ENCODE measurements at regions not wholly inside any gene's neighbourhood (a gene's known extent, or its start where the extent isn't known, plus 50 kb on each side); places are given as distances from the start of the nearest gene placed in this dataset.

GRCh38 chr14:42676636-42677035 lies 1070.0 kb downstream of the LRFN5 start:
- ATAC-seq (ENCODE audit: insufficient read depth, low read depth) (no peak), DNase-seq (no peak)
- no peaks in the 10 kb centered on the region for H3K36me3 ChIP-seq (ENCODE audit: insufficient read depth, low read length)
- H3K9me3 ChIP-seq (ENCODE audit: insufficient read depth, low read length, severe bottlenecking): no peaks in the 10 kb centered on the region
- no peaks in the 10 kb centered on the region for H3K79me2 ChIP-seq (ENCODE audit: insufficient read depth, low read length)
- H4K20me1 ChIP-seq (ENCODE audit: insufficient read depth, low read length): no peaks in the 10 kb centered on the region
- no peak overlapping the region for H2AFZ ChIP-seq (ENCODE audit: low read depth, low read length)
- H3K4me3 ChIP-seq (ENCODE audit: low read depth in 1 of 2, low read length in 2 of 2): no peak overlapping the region
- no peak overlapping the region for H3K4me2 ChIP-seq (ENCODE audit: insufficient read depth, low read length)
- H3K27ac ChIP-seq (ENCODE audit: low read length): no peak overlapping the region
- TF ChIP-seq EZH2 (IDR thresholded peaks at IDR 0.05; ENCODE audit: borderline replicate concordance, low read depth, low read length, severe bottlenecking) (no peak), CTCF (IDR thresholded peaks at IDR 0.05; ENCODE audit: borderline replicate concordance, extremely low read depth, low read length, poor library complexity, severe bottlenecking) (no peak)
- no peaks in the 10 kb centered on the region for H3K27me3 ChIP-seq (ENCODE audit: insufficient read depth, low read length, poor library complexity)
- no peaks in the 10 kb centered on the region for H3K4me1 ChIP-seq (ENCODE audit: insufficient read depth, low read length)
- no peak overlapping the region for H3K9ac ChIP-seq (ENCODE audit: low read depth, low read length)

- Histone ChIP-seq H4K20me1 (ENCODE audit: insufficient read depth, low read length) (no peaks in the 10 kb centered on the region), H3K36me3 (ENCODE audit: insufficient read depth, low read length) (no peaks in the 10 kb centered on the region), H3K4me1 (ENCODE audit: insufficient read depth, low read length) (no peaks in the 10 kb centered on the region), H3K4me3 (ENCODE audit: low read depth in 1 of 2, low read length in 2 of 2) (no peak overlapping the region), H3K4me2 (ENCODE audit: insufficient read depth, low read length) (no peak overlapping the region), H3K79me2 (ENCODE audit: insufficient read depth, low read length) (no peaks in the 10 kb centered on the region), H3K27me3 (ENCODE audit: insufficient read depth, low read length, poor library complexity) (no peaks in the 10 kb centered on the region), H3K27ac (ENCODE audit: low read length) (no peak overlapping the region), H2AFZ (ENCODE audit: low read depth, low read length) (no peak overlapping the region), H3K9me3 (ENCODE audit: insufficient read depth, low read length, severe bottlenecking) (no peaks in the 10 kb centered on the region), H3K9ac (ENCODE audit: low read depth, low read length) (no peak overlapping the region)
- no peak for DNase-seq
- ATAC-seq (ENCODE audit: insufficient read depth, low read depth): no peak
- TF ChIP-seq EZH2 (IDR thresholded peaks at IDR 0.05; ENCODE audit: borderline replicate concordance, low read depth, low read length, severe bottlenecking) (no peak), CTCF (IDR thresholded peaks at IDR 0.05; ENCODE audit: borderline replicate concordance, extremely low read depth, low read length, poor library complexity, severe bottlenecking) (no peak)
Measured at GRCh38 chr14:42673963-42674362, 1067.3 kb downstream of the LRFN5 start.

- Histone ChIP-seq H3K36me3 (ENCODE audit: insufficient read depth, low read length) (no peaks in the 10 kb centered on the region), H3K27ac (ENCODE audit: low read length) (no peak overlapping the region), H3K9ac (ENCODE audit: low read depth, low read length) (no peak overlapping the region), H4K20me1 (ENCODE audit: insufficient read depth, low read length) (no peaks in the 10 kb centered on the region), H3K27me3 (ENCODE audit: insufficient read depth, low read length, poor library complexity) (no peaks in the 10 kb centered on the region), H3K79me2 (ENCODE audit: insufficient read depth, low read length) (no peaks in the 10 kb centered on the region), H2AFZ (ENCODE audit: low read depth, low read length) (no peak overlapping the region), H3K4me1 (ENCODE audit: insufficient read depth, low read length) (no peaks in the 10 kb centered on the region), H3K9me3 (ENCODE audit: insufficient read depth, low read length, severe bottlenecking) (no peaks in the 10 kb centered on the region), H3K4me2 (ENCODE audit: insufficient read depth, low read length) (no peak overlapping the region), H3K4me3 (ENCODE audit: low read depth in 1 of 2, low read length in 2 of 2) (no peak overlapping the region)
- ATAC-seq (ENCODE audit: insufficient read depth, low read depth) (no peak), DNase-seq (no peak)
- TF ChIP-seq EZH2 (IDR thresholded peaks at IDR 0.05; ENCODE audit: borderline replicate concordance, low read depth, low read length, severe bottlenecking) (no peak), CTCF (IDR thresholded peaks at IDR 0.05; ENCODE audit: borderline replicate concordance, extremely low read depth, low read length, poor library complexity, severe bottlenecking) (no peak)
Measured at GRCh38 chr14:42671636-42672035, 1065.0 kb downstream of the LRFN5 start.

GRCh38 chr14:42665083-42665482 lies 1058.4 kb downstream of the LRFN5 start:
- no peak for ATAC-seq (ENCODE audit: insufficient read depth, low read depth)
- no peaks in the 10 kb centered on the region for H3K79me2 ChIP-seq (ENCODE audit: insufficient read depth, low read length)
- no peak overlapping the region for H3K4me3 ChIP-seq (ENCODE audit: low read depth in 1 of 2, low read length in 2 of 2)
- H3K36me3 ChIP-seq (ENCODE audit: insufficient read depth, low read length): no peaks in the 10 kb centered on the region
- H3K9me3 ChIP-seq (ENCODE audit: insufficient read depth, low read length, severe bottlenecking): no peaks in the 10 kb centered on the region
- H3K9ac ChIP-seq (ENCODE audit: low read depth, low read length): no peak overlapping the region
- H2AFZ ChIP-seq (ENCODE audit: low read depth, low read length): no peak overlapping the region
- no peak for TF ChIP-seq CTCF (IDR thresholded peaks at IDR 0.05; ENCODE audit: borderline replicate concordance, extremely low read depth, low read length, poor library complexity, severe bottlenecking)
- TF ChIP-seq EZH2 (IDR thresholded peaks at IDR 0.05; ENCODE audit: borderline replicate concordance, low read depth, low read length, severe bottlenecking): no peak
- H3K4me1 ChIP-seq (ENCODE audit: insufficient read depth, low read length): no peaks in the 10 kb centered on the region
- H4K20me1 ChIP-seq (ENCODE audit: insufficient read depth, low read length): no peaks in the 10 kb centered on the region
- DNase-seq: no peak
- H3K4me2 ChIP-seq (ENCODE audit: insufficient read depth, low read length): no peak overlapping the region
- H3K27me3 ChIP-seq (ENCODE audit: insufficient read depth, low read length, poor library complexity): no peaks in the 10 kb centered on the region
- no peak overlapping the region for H3K27ac ChIP-seq (ENCODE audit: low read length)

All from DND-41 (cell line).